ENCODE measurements at regions not wholly inside any gene's neighbourhood (a gene's known extent, or its start where the extent isn't known, plus 50 kb on each side); places are given as distances from the start of the nearest gene placed in this dataset.
"Not testable (repeated sequence)": the region's sequence is repeated elsewhere in the genome, so short reads cannot be mapped to it uniquely, and the experiment has no call there.

DNA sequence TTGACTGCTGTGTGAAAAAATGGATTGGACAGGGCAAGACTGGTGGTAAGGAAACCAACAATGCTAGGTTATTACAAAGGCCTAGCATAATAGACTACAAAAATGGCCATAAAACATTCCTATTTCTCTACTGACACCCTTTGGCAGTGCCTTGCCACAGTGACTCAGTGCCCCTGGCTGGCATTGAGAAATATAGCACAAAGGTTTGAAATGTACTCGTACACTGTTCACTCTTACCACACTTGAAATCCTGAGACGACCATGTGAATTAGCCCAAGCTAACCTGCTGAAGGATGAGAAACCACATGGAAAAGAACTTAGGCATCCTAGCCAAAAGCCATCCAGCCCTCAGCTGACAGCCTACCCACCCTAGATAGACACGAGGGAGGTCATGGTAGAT lies 149.8 kb upstream of the PALMD start:
- FAIRE-seq, result no peak

GRCh38 chr1:99497690-99498089 lies 148.2 kb upstream of the PALMD start:
- FAIRE-seq (no peak), DNase-seq (ENCODE audit: extremely low spot score, insufficient read length, low read depth) (no peak)

More for the DNA sequence above, 149.8 kb upstream of the PALMD start:
- no peak for DNase-seq (ENCODE audit: extremely low spot score, insufficient read length, low read depth)

- no peak for FAIRE-seq
- no peak for DNase-seq (ENCODE audit: extremely low spot score, insufficient read length, low read depth)
Observed at GRCh38 chr1:99500541-99500940, 145.4 kb upstream of the PALMD start.

DNA sequence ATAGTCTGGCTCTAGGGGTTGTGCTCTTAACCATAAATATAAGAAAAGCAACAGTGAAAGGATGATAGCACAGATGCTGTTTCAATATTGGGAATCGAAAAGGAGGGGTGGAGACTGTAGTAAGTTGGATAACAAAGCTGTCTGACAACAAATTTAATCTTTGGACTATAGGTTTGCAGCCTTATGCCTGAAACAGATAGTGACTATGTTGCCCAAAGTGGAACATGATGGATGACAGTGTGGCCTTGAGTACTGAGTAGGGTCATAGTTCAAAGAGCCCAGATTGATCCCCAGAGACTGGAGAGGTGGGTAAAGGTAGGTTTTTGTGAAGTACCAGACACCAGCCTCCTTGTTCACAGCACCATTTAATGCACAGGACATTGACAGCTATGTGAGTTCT lies 144.0 kb upstream of the PALMD start:
- FAIRE-seq (no peak), DNase-seq (ENCODE audit: extremely low spot score, insufficient read length, low read depth) (no peak)

GRCh38 chr1:99502400-99502799 lies 143.5 kb upstream of the PALMD start:
- DNase-seq (ENCODE audit: extremely low spot score, insufficient read length, low read depth), result no peak
- FAIRE-seq, result no peak

GRCh38 chr1:99503276-99503747 lies 142.6 kb upstream of the PALMD start:
- no peak for FAIRE-seq
- DNase-seq (ENCODE audit: extremely low spot score, insufficient read length, low read depth), result no peak

DNA sequence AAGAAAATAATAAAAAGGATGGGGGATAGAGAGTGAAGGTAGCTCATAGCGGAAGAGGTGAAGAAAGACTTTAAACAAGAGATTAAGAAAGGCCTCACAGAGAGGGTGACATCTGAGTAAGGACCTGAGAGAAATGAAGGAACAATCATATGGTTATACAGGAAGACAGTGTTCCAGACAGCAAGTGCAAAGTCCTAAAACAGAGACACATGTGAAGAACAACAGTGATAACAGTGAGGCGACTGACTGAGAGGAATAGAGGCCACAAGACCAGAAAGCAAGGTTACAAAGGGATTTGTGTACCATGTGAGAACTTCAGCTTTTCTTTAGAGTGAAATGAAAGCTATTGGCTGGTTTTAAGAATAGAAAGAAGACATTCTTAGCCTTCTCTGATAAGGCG lies 141.6 kb upstream of the PALMD start:
- DNase-seq (ENCODE audit: extremely low spot score, insufficient read length, low read depth) (no peak), FAIRE-seq (no peak)

- no peak for DNase-seq (ENCODE audit: extremely low spot score, insufficient read length, low read depth)
Observed at GRCh38 chr1:99506631-99507030, 139.3 kb upstream of the PALMD start.

DNA sequence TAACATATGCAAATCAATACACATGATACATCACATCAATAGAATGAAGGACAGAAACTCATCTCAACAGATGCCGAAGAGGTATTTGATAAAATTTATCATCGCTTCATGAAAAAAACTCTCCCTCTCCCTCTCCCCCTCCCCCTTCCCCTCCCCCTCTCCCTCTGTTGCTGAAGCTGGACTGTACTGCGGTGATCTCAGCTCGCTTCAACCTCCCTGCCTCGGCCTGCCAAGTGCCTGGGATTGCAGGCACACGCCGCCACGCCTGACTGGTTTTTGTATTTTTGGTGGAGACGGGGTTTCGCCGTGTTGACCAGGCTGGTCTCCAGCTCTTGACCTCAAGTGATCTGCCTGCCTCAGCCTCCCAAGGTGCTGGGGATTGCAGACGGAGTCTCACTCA lies 138.5 kb upstream of the PALMD start:
- not testable (repeated sequence) for DNase-seq (ENCODE audit: extremely low spot score, insufficient read length, low read depth); FAIRE-seq

More at GRCh38 chr1:99506631-99507030, 139.3 kb upstream of the PALMD start:
- FAIRE-seq, result no peak

- FAIRE-seq (no peak), DNase-seq (ENCODE audit: extremely low spot score, insufficient read length, low read depth) (no peak)
Observed at GRCh38 chr1:99507906-99508732, 137.8 kb upstream of the PALMD start.

GRCh38 chr1:99508733-99509445 lies 137.0 kb upstream of the PALMD start:
- DNase-seq (ENCODE audit: extremely low spot score, insufficient read length, low read depth); FAIRE-seq: not testable (repeated sequence)

- DNase-seq (ENCODE audit: extremely low spot score, insufficient read length, low read depth); FAIRE-seq: not testable (repeated sequence)
Observed at GRCh38 chr1:99514823-99515552, 130.9 kb upstream of the PALMD start.

GRCh38 chr1:99516141-99516540 lies 129.8 kb upstream of the PALMD start:
- FAIRE-seq, result no peak

DNA sequence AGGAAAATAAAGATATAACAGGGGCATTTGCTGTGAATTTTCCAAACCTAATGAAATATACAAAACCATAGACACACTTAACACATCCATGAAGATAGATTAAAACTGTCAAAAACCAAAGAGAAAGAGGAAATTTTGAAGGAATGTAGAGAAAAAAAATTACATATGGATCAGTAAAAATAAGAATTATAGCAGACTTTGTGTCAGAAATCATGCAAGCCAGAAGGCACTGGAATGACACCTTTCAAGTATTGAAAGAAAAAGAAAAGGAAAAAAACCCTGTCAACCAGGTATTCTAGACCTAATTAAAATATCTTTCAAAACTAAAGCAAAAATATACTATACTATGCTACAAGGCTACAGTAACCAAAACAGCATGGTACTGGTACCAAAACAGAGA lies 125.8 kb upstream of the PALMD start:
- FAIRE-seq (no peak), DNase-seq (ENCODE audit: extremely low spot score, insufficient read length, low read depth) (no peak)

More at GRCh38 chr1:99516141-99516540, 129.8 kb upstream of the PALMD start:
- DNase-seq (ENCODE audit: extremely low spot score, insufficient read length, low read depth), result no peak

DNA sequence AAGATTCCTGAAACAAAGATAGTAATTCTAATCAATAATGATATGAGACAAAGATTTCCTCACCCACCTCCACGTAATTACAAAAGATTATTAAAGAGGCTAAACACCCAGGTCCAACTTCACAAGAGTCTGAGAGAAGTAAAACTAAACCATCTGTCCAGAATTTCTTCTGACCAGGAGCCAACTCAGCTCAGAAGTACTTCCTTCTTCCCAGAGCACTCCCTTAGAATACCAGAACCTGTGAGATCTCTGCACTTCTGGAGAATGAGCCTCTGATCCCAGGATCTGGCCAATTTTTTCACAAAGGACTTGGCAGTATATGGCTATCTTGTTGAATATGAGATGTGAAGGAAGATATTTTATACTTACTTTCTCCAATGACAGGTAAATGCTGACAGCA lies 120.6 kb upstream of the PALMD start:
- DNase-seq (ENCODE audit: extremely low spot score, insufficient read length, low read depth), result no peak
- no peak for FAIRE-seq

DNA sequence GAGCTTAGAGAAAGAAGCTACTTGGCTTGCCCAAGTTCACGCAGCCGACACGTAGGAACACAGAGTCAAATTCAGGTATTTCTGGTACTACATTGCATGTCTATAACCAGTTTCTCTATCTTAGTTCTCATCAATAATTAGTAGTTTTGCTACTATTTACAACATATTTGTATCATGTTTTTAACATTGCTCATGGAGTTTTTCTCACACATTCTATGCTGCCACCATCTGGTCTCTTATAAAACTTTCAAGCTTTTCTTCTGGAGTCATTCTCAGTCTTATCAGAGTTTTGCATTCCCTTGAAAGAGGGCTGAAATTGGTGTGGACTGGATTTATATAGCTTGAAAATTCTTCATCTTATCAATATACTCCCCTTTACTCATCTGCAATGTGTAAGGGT lies 118.8 kb upstream of the PALMD start:
- DNase-seq (ENCODE audit: extremely low spot score, insufficient read length, low read depth), result no peak
- FAIRE-seq, result no peak

DNA sequence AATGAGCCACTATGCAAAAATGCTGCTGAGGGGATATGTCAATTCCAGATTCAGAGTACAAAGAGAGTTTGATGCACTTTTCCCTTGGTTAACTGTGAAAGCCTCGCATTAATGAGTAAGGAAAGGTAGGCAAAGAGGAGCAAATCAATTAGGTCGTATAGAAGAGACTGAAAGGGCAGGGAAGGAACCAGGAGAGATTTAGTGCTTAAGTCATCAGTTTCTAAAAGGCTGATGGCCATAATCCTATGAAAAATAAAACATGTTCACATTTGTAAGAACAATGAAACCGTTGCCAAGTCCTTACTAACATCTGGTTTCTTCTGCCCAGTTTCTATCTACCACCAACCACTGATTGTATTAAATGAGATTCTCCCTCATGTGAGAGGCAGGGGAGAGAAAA lies 118.4 kb upstream of the PALMD start:
- DNase-seq (ENCODE audit: extremely low spot score, insufficient read length, low read depth) (no peak), FAIRE-seq (no peak)

DNA sequence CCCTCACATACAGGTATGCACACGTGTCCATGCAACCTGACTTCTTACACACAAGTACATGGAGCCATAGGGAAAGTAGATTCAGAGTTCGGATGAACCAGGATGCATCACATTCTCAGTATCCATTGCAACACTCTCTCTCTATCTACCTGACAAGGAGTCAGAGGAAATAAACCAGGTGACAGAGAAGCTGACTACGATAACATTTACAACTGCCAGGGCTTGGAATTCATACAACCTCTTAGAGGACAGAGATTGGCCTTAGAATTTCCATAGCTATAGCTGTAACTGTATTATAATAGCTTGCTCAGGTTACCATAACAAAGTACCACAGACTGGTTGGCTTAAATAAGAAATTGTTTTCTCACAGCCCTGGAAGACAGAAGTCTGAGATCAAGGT lies 116.9 kb upstream of the PALMD start:
- FAIRE-seq, result no peak
- DNase-seq (ENCODE audit: extremely low spot score, insufficient read length, low read depth), result no peak

DNA sequence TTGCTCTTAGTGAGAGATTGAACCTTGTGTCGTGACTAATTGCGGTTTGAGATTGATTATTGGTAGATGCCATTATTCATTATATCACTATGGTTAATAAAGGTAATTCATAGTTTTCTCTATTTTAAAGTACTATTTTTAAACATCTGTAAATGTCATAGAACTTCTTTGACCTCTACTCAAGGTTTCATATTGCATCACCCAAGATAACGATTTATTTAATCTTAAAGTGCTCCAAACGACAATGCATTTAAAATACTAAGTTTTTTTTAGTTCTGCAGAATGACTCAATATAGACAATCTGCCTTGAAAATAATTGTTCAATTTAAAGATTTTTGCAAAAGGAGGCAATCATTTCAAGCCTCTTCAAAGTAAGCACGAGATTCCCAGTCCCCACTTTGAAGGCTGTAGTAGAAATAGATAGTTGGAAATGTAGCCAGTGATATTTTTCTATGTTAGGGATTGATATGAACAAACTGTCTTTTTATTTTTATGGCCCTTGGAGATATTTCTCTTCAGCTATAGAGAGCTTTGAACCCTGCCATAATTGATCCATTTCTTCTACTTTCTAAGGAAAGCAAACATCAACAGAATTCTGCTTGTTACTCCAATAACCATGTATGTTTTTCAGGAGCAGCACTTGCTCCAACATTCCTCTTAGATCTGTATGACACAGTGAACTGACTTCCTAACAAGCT lies 114.2 kb upstream of the PALMD start:
- DNase-seq (ENCODE audit: extremely low spot score, insufficient read length, low read depth) (no peak), FAIRE-seq (no peak)

- FAIRE-seq, result no peak
- no peak for DNase-seq (ENCODE audit: extremely low spot score, insufficient read length, low read depth)
Observed at GRCh38 chr1:99532276-99532580, 113.7 kb upstream of the PALMD start.

All from GM18507 (cell line).